ENCODE measurements at regions not wholly inside any gene's neighbourhood (a gene's known extent, or its start where the extent isn't known, plus 50 kb on each side); places are given as distances from the start of the nearest gene placed in this dataset.

DNA sequence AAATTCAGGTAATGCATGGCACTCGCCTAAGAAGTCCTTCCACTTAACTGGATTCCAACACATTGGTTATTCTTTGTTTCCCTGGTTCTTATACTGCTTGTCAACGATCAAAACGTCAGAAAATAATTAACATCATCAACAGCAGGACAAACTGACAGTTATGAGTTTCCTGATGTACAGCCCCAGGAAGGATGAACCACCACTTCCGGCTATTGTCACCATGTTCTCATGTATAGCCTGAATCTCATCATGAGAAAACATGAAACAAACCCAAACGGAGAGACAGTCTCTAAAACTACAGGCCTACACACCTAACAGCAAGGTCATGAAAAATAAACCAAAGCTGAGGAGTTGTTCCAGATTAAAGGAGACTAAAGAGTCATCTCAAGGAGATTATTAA lies 60.5 kb upstream of the FBXO28 start:
- TF ChIP-seq POLR2A (IDR thresholded peaks at IDR 0.05; ENCODE audit: low read length) (no peak), GATA1 (IDR thresholded peaks at IDR 0.05; ENCODE audit: low read depth, low read length) (no peak)
